SU-DHL-6 (cell line): ENCODE measurements at regions not wholly inside any gene's neighbourhood (a gene's known extent, or its start where the extent isn't known, plus 50 kb on each side); places are given as distances from the start of the nearest gene placed in this dataset.

Source experiments
- CTCF ChIP-seq: fragments of 200-600 bp; sonication (generic); IDR thresholded peaks from one replicate; pipeline ENCODE4 v1.5.1; 2017; ENCODE audit warnings: antibody characterized with exemption, mild to moderate bottlenecking, low read length, moderate library complexity; ENCODE audit not compliant: insufficient read depth, poor library complexity, severe bottlenecking
- EZH2phosphoT487 ChIP-seq: fragments of 200-600 bp; sonication (generic), shearing (Covaris generic); conservative IDR thresholded peaks from 2 replicates; pipeline ENCODE4 v1.6.1; 2018; ENCODE audit warnings: mild to moderate bottlenecking, antibody characterized with exemption, low read length, moderate library complexity, mixed read lengths

DNA sequence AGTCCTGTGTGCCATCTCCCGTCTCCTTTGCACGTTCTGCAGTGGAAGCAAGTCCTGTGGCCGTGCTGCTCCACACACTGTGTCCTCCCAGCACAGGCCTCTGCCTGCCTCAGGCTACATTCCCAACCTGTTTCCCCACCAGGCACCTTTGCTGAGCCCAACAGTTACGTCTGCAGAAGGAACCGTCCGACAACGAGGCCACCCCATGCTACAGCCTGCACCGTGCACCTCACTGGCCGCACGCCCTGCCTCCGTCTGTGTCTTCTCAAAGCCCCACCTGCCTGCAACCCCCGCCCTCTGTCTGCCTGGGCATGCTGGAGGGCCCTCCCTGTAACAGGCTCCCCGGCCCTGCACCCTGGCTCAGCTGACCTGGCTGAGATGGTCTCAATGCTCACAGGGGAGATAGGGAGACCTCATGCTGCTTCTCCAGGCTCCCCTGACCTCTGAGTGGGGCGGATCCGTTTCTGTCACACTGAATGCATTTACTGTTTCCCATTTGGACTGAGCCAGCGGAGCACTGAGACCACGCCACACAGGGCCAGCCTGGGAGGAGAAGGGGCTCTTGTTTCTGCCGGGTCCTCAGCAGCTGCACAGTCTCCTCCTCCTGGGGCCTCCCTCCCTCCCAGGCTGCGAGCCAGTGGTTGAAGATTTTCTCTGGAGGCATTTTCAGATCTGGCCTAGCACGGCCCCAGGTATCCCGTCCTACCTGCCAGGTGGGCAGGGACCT lies 109.1 kb upstream of the OTOS start:
- TF ChIP-seq CTCF (no peak), EZH2phosphoT487 (no peak)
